HG03520 (cell line): ENCODE measurements at regions not wholly inside any gene's neighbourhood (a gene's known extent, or its start where the extent isn't known, plus 50 kb on each side); places are given as distances from the start of the nearest gene placed in this dataset.

Experiments
- ATAC-seq: cut with Tn5 transposase; IDR thresholded peaks from one replicate; pipeline ENCODE4 v1.9.1; 2021; ENCODE audit warnings: mild to moderate bottlenecking, moderate library complexity; ENCODE audit not compliant: unreplicated experiment

- ATAC-seq, result no peak
Observed at GRCh38 chr9:82208741-82209450, 220.3 kb downstream of the SPATA31D1 start.

GRCh38 chr9:82209797-82210470 is 221.4 kb downstream of the SPATA31D1 start:
- no peak for ATAC-seq

DNA sequence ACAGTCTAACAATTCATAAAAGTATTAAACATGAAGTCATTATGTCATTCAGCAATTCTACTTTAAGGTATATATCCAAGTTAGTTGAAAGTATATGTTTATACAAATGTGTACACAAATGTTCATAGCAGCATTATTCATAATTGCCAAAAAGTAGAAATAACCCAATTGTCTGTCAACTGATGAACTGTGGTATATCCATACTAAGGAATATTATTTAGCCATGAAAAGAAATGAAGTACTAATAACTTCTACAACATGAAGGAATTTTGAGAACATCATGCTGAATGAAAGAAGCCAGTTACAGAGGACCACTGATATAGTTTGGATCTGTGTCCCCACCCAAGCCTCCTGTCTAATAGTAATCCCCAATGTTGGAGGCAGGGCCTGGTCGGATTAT is 224.3 kb downstream of the SPATA31D1 start:
- no peak for ATAC-seq

DNA sequence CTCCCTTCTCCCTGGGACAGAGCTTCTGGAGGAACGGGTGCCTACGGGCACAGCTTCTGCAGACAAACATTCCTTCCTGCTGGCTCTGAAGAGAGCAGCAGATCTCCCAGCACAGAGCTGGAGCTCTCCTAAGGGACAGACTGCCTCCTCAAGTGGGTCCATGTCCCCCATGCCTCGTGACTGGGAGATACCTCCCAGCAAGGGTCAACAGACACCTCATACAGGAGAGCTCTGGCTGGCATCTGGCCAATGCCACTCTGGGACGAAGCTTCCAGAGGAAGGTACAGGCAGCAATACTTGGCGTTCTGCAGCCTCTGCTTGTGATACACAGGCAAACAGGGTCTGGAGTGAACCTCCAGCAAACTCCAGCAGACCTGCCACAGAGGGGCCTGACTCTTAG is 227.9 kb downstream of the SPATA31D1 start:
- no peak for ATAC-seq

DNA sequence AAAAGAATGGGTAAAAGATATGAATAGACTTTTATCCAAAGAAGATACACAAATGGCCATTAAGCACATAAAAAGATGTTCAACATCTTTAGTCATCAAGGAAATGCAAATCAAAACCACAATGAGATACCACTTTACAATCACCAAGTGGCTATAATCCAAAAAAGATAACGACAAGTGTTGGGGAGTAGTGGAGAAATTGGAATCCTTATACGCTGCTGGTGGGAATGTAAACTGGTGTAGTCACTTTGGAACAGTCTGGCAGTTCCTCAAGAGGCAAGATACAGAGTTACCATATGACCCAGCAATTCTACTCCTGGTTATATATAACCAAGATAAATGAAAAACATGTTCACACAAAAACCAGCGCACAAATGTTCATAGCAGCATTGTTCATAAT is 234.9 kb downstream of the SPATA31D1 start:
- no peak for ATAC-seq

DNA sequence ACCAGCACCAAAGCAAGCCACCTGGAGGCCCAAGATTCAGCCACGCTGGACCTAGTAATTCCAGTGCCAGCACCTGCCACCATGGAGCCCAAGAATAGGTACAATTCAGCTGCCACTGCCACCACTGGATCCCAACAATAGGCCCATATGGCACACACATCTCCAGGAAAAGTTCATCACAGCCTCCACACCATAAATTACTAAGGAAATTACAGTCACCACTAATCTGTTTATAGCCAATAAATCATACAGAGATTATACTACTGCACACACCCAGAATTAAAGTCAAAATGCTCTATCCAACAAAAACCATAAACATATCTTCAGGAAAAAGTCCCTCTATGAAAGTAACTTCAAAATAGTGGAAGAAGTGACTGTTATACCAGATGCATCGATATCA is 242.8 kb downstream of the SPATA31D1 start:
- ATAC-seq, result no peak

- ATAC-seq, result no peak
Observed at GRCh38 chr9:82234160-82234943, 245.8 kb downstream of the SPATA31D1 start.

DNA sequence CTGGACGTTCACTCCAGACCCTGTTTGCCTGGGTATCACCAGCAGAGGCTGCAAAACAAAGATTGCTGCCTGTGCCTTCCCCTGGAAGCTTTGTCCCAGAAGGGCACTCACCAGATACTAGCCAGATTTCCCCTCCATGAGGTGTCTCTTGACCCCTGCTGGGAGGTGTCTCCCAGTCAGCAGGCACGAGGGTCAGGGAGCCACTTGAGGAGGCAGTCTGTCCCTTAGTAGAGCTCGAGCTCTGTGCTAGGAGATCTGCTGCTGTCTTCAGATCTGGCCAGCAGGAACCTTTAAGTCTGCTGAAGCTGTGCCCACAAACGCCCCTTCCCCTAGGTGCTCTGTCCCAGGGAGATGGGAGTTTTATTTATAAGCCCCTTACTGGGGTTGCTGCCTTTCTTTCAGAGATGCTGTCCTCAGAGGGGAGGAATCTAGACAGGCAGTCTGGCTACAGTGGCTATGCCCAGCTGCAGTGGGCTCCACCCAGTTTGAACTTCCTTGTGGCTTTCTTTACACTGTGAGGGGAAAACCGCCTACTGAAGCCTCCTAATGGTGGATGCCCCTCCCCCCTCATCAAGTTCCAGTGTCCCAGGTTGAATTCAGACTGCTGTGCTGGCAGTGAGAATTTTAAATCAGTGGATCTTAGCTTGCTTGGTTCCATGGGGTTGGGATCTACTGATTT is 253.9 kb downstream of the SPATA31D1 start:
- no peak for ATAC-seq

DNA sequence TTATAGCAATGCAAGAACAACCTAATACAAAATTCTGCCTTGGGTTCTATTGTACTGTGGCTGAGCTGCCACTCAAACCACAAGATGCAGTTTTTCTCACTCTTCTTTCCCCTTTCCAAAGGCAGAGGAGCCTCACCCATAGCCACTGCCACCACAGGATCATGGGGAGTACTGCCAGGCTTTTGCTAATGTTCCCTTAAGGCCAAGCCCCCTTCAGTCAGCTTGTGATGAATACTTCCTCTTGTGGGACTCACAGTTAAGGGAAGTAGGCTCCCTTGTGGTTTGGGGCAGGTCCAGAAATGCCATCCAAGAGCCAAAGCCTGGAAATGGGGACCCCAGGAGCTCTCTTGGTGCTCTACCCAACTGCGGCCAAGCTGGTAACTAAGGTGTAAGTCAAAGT is 258.7 kb downstream of the SPATA31D1 start:
- no peak for ATAC-seq

DNA sequence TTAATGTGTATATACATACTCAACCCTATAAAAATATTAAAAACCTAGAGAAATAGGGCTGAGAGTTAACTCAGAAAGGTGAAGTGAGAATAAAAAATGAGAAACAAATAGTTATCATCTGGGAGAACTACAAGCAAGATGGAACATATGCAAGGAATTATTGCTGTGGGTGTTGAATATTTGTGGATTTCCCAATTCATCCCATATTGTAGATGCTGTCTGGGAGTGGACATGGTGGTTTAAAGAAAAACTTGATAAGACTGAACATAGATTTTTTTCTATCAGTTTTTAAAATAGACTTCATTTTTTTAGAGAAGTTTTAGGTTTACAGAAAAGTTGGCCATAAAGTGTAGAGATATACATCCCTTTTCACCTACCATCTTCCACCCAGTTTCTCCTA is 263.5 kb downstream of the SPATA31D1 start:
- ATAC-seq, result no peak

DNA sequence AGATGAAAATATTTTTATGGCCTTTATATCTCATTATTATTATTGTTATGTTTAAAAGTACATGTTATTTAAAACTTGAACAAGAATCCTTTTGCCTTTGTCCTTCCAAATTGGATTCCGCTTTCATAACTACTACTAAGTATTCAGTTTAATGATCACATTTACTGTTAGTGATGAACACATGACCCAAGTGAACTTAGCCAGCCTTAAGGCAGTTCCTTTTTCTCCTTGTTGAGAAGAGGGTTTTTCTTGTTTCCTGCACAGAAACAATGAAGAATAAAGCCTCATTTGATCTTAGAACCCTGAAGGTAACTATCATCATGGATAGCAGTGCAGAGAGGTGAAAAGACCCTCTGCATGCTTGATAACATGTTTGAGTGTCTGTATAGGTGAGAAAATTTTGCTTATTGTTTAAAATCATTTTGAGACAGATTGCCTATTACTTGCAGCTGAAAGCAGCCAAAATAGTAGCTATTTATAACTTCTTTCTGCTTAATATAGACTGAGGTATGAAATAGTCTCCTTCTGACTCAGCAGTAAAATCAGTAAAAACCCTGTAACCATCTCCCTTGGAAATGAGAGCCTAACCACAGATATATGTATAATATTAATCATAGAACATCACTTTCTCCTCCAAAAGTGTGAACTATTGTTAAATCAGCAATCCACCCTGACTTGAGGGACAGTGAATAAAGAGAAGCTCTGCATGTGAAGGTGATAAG is 266.2 kb downstream of the SPATA31D1 start:
- no peak for ATAC-seq

- ATAC-seq, result no peak
Observed at GRCh38 chr9:82255481-82256176, 267.1 kb downstream of the SPATA31D1 start.

DNA sequence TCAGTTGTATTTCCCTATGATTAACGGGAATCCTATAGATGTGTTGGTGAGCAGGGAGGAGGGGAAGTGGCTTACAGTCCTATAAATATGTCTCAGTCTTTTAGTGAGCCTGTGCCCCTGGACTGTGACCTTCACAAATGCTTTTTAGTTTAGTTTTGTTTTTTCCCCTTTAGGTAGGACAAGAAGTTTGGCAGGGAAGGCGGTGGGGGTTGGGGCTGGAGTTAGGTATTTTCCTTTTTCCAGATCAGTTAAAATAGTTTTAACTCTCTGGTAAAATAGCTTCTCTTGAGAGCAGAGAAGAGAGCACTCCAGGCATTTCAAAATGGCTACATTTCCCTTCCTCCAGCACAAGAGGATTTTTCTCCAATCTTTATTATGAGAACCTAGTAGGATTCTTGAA is 272.1 kb downstream of the SPATA31D1 start:
- ATAC-seq, result no peak

GRCh38 chr9:82263619-82264018 is 275.0 kb downstream of the SPATA31D1 start:
- ATAC-seq, result no peak

- no peak for ATAC-seq
Observed at GRCh38 chr9:82271106-82271561, 282.6 kb downstream of the SPATA31D1 start.

DNA sequence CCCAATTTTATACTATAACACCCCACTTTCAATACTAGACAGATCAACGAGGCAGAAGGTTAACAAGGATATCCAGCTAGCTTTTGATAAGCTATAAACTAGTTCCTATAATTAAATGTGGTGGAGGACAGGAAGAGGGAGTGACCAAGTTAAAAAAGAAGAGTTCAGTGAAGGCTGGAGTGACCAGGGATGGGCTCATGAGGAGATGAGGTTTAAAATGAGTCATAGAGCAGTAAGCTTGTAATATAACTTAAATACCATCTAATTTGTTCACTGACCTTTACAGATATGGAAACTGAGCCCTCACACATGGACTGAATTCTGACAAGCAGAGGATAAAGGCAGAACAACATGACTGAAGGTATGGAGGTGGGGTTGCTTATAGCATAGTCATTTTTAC is 284.5 kb downstream of the SPATA31D1 start:
- no peak for ATAC-seq

DNA sequence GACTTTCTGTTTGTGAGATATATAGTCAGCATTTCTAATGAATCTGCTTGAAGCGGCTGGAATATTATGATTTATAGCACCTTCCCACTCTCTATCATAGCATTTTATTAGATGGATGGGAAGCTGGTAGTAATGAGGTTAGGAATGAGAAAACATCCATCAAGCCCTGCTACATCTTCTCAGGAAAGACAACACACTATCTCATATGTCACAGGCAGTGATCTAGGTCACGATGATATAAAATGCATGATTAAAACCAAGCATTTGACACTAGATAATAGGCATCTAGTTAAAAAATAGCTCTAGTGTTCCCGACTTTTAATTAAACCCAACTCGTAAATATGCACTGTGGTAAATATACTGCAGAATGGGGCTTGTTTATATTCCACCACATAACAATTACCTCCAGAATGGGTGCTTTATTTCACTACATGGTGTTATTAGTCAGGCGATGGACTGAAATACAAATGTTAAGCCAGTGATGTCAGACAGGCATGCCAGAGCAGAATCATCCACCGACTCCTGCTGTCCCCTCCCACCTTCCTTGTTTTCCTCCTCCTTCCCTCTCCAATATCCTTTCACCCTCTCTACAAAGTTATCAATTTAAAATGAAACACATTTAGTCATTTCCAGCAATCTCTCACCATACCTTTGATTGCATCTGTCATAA is 286.8 kb downstream of the SPATA31D1 start:
- no peak for ATAC-seq

DNA sequence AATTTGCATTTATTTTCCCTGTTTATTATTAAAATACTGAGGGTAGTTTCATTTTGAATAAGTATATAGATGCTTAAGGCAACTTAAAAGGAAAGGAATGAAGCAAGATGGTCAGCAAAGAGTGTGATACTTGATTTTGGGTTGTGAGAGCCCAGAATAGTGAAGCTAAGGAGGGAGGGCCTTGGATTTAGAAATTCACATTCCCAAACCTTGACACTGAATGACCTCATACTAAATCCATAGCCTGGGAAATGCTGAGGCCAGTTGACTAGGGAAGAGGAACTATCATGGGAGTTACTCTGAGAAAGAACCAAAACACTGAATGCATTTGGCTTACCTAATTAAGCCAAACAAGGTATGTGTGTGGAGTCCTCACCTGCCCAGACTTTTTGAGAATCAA is 292.5 kb downstream of the SPATA31D1 start:
- ATAC-seq, result no peak

GRCh38 chr9:82284758-82285157 is 296.2 kb downstream of the SPATA31D1 start:
- ATAC-seq, result no peak
